Suprapubic skin (tissue), 4 donors: ENCODE measurements at regions not wholly inside any gene's neighbourhood (a gene's known extent, or its start where the extent isn't known, plus 50 kb on each side); places are given as distances from the start of the nearest gene placed in this dataset.

ENCODE experiments used
- EP300 ChIP-seq: sonication (generic); formaldehyde crosslinking; IDR thresholded peaks from one replicate; pipeline ENCODE4 v1.6.1; 2017; ENCODE audit warnings: antibody characterized with exemption
- POLR2A ChIP-seq, 2 donors: fragments of 450-650 bp; IDR thresholded peaks; one replicate each; pipeline ENCODE4 v1.6.1; 2017; ENCODE audit warnings: antibody characterized with exemption in 2 of 2, mild to moderate bottlenecking in 2 of 2, moderate library complexity in 2 of 2
- POLR2AphosphoS5 ChIP-seq, 3 donors: sonication (generic); formaldehyde crosslinking; IDR thresholded peaks; one replicate each; pipeline ENCODE4 v1.6.1; 2017; ENCODE audit warnings: antibody characterized with exemption in 3 of 3
- TF ChIP-seq, protein P1 (sequence below), 2 donors: fragments of 200-600 bp in 1 of 2; fragments of 450-650 bp in 1 of 2; sonication (generic) in 1 of 2; IDR thresholded peaks; one replicate each; pipeline ENCODE4 v1.5.1; 2016 to 2019; ENCODE audit warnings: antibody characterized with exemption in 2 of 2, mild to moderate bottlenecking in 1 of 2, moderate library complexity in 1 of 2

DNA sequence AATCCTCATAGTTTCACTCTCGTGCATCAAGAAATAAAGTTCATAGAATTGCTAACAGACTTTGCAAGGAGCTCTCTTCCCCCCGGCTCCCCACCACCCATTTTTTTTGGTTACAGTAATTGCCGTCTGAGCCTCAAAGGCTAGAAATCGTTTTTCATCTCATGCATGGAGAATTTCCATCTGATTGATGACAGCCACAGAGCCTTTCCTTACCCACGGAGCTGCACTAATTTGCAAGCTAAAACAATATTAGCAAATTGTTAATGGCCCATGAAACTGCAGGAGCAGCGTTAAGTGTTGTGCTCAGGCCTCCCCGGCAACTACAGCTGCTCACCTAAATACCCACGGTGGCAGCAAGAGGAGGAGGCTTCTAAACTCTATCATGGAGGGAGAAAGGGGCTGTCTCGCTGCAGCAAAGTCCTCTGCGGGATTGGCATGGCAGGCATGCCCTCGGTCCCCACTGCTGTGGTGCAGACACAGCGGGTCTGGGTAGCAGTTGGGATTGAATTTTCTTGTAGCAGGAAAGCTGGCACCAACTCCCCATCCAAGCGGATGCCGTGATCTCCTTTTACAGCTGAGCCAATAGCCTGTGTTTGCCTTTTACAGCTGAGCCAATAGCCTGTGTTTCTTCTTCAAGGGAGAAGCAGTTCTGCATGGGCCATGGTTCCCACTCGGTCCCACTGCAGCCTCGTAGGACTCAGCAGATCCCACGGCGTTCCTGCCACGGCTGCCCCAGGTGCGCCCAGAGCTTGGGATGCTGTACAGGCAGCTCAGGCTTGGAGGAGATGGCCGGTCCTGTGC is 412.3 kb downstream of the BRD1 start:
- TF ChIP-seq, protein P1, sequence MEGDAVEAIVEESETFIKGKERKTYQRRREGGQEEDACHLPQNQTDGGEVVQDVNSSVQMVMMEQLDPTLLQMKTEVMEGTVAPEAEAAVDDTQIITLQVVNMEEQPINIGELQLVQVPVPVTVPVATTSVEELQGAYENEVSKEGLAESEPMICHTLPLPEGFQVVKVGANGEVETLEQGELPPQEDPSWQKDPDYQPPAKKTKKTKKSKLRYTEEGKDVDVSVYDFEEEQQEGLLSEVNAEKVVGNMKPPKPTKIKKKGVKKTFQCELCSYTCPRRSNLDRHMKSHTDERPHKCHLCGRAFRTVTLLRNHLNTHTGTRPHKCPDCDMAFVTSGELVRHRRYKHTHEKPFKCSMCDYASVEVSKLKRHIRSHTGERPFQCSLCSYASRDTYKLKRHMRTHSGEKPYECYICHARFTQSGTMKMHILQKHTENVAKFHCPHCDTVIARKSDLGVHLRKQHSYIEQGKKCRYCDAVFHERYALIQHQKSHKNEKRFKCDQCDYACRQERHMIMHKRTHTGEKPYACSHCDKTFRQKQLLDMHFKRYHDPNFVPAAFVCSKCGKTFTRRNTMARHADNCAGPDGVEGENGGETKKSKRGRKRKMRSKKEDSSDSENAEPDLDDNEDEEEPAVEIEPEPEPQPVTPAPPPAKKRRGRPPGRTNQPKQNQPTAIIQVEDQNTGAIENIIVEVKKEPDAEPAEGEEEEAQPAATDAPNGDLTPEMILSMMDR (IDR thresholded peaks at IDR 0.05) = no peak
- TF ChIP-seq POLR2A (IDR thresholded peaks at IDR 0.05) (no peak), POLR2AphosphoS5 (IDR thresholded peaks at IDR 0.05) (no peak), EP300 (no peak)
